ENCODE measurements at regions not wholly inside any gene's neighbourhood (a gene's known extent, or its start where the extent isn't known, plus 50 kb on each side); places are given as distances from the start of the nearest gene placed in this dataset.

DNA sequence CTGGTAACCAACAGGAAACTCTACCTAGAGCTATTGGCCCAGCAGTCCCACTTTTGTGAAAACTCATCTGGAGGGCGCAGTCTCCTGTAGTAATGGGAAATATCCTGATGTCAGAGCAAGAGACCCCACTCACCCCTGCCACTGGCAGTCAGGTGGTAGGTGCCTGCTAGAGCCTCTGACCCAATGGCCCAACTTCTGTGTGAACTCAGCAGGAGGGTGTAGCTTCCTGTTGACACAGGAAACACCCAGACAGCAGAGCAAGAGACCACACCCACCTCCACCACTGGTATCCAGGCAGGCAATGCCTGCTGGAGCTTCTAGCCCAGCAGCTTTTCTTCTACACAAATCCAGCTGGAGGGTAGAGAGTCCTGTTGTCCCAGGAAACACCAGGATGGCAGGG, 1176.8 kb upstream of the PRR20A start:
- TF ChIP-seq, protein P1, sequence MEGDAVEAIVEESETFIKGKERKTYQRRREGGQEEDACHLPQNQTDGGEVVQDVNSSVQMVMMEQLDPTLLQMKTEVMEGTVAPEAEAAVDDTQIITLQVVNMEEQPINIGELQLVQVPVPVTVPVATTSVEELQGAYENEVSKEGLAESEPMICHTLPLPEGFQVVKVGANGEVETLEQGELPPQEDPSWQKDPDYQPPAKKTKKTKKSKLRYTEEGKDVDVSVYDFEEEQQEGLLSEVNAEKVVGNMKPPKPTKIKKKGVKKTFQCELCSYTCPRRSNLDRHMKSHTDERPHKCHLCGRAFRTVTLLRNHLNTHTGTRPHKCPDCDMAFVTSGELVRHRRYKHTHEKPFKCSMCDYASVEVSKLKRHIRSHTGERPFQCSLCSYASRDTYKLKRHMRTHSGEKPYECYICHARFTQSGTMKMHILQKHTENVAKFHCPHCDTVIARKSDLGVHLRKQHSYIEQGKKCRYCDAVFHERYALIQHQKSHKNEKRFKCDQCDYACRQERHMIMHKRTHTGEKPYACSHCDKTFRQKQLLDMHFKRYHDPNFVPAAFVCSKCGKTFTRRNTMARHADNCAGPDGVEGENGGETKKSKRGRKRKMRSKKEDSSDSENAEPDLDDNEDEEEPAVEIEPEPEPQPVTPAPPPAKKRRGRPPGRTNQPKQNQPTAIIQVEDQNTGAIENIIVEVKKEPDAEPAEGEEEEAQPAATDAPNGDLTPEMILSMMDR (IDR thresholded peaks at IDR 0.05) = no peak
- TF ChIP-seq EP300 (IDR thresholded peaks at IDR 0.05) (no peak), POLR2A (IDR thresholded peaks at IDR 0.05; ENCODE audit: low read depth) (no peak)

Measured in esophagus muscularis mucosa (tissue), 4 donors.